ENCODE measurements at regions not wholly inside any gene's neighbourhood (a gene's known extent, or its start where the extent isn't known, plus 50 kb on each side); places are given as distances from the start of the nearest gene placed in this dataset.

DNA sequence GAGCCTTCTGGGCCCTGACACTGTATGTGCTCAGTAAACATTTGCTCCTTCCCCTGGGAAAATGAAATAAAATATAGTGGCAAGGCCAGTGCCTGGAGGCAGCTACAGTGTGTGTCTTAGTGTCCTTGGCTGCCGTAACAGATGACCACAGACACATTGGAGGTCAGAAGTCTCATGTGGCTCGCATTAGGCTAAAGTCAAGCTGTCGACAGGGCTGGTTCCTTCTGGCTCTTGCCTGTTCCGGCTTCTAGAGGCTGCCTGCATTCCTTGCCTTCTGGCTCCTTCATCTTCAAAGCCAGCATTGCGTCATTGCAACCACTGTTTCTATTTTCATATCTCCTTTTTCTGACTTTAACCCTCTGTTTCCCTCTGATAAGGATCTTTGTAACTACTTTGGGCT lies 83.6 kb upstream of the STX18 start:
- no peak overlapping the region for H3K4me3 ChIP-seq (ENCODE audit: low read depth, low read length)

DNA sequence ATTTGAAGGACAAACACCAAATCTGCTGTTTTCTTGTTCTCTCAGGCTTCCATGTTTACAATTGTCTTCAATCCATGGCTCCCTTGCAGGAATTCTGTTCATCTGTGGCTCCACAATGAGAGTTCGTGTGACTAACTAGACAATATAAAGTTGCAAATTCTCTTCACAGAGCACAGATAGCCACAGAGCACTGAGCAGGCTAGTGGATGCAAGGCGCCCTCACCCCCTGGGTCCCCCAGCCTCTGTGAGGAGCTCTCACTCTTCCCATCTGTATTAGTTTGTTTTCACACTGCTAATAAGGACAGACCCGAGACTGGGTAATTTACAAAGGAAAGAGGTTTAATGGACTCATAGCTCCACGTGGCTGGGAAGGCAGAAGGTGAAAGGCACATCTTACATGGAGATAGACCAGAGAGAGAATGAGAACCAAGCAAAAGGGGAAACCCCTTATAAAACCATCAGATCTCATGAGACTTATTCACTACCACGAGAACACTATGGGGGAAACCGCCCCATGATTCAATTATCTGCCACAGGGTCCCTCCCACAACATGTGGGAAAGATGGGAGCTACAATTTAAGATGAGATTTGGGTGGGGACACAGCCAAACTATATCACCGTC lies 82.5 kb upstream of the STX18 start:
- TF ChIP-seq, protein P1, sequence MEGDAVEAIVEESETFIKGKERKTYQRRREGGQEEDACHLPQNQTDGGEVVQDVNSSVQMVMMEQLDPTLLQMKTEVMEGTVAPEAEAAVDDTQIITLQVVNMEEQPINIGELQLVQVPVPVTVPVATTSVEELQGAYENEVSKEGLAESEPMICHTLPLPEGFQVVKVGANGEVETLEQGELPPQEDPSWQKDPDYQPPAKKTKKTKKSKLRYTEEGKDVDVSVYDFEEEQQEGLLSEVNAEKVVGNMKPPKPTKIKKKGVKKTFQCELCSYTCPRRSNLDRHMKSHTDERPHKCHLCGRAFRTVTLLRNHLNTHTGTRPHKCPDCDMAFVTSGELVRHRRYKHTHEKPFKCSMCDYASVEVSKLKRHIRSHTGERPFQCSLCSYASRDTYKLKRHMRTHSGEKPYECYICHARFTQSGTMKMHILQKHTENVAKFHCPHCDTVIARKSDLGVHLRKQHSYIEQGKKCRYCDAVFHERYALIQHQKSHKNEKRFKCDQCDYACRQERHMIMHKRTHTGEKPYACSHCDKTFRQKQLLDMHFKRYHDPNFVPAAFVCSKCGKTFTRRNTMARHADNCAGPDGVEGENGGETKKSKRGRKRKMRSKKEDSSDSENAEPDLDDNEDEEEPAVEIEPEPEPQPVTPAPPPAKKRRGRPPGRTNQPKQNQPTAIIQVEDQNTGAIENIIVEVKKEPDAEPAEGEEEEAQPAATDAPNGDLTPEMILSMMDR (IDR thresholded peaks at IDR 0.05; ENCODE audit: low read depth, low read length, missing control alignments), result no peak
- no peak for DNase-seq (ENCODE audit: low read depth)
- H3K4me3 ChIP-seq (ENCODE audit: low read depth, low read length), result no peak overlapping the region

More for the DNA sequence above, 83.6 kb upstream of the STX18 start:
- TF ChIP-seq, protein P1 (IDR thresholded peaks at IDR 0.05; ENCODE audit: low read depth, low read length, missing control alignments), result no peak
- DNase-seq (ENCODE audit: low read depth), result no peak

GRCh38 chr4:4619821-4620220 lies 78.0 kb upstream of the STX18 start:
- H3K4me3 ChIP-seq (ENCODE audit: low read depth, low read length), result no peak overlapping the region
- TF ChIP-seq, protein P1 (IDR thresholded peaks at IDR 0.05; ENCODE audit: low read depth, low read length, missing control alignments), result no peak
- no peak for DNase-seq (ENCODE audit: low read depth)

- no peak overlapping the region for H3K4me3 ChIP-seq (ENCODE audit: low read depth, low read length)
- no peak for DNase-seq (ENCODE audit: low read depth)
- TF ChIP-seq, protein P1 (IDR thresholded peaks at IDR 0.05; ENCODE audit: low read depth, low read length, missing control alignments), result no peak
Observed at GRCh38 chr4:4618847-4619246, 77.0 kb upstream of the STX18 start.

DNA sequence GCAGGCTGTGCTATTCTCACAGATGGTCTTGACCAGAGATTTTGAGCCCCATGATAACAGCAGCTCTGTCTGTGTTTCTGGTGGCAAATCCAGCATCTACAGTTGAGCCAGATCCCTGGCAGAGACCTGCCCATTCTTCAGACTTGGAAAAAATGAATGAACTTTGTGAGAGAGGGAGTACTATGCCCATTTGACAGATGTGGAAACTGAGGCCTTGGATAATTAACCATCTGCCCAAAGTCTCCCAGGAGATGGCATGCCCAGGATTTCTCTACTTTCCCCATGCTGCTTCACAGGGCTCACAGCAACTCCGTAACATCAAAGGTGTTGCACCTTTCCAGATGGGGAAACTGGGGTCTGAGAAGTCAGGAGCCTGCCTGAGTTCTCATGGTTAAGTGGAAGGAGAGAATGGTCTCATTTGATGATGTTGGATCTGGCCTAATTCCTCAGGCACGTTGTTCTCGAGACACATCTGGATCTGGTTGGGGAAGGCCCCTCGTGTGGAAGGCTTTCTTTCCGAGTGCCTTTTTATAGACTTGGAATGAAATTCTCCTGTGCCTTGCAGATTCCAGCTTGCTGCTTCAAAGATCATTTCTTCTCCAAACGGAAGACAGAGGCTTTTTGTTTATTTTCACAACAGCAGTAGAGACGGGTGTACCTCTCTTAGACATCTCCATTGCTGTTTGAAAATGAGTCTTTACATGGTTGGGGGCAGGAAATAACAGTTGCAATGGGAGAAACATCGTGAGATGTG lies 73.3 kb upstream of the STX18 start:
- TF ChIP-seq, protein P1 (IDR thresholded peaks at IDR 0.05; ENCODE audit: low read depth, low read length, missing control alignments), result no peak
- no peak overlapping the region for H3K4me3 ChIP-seq (ENCODE audit: low read depth, low read length)
- no peak for DNase-seq (ENCODE audit: low read depth)

DNA sequence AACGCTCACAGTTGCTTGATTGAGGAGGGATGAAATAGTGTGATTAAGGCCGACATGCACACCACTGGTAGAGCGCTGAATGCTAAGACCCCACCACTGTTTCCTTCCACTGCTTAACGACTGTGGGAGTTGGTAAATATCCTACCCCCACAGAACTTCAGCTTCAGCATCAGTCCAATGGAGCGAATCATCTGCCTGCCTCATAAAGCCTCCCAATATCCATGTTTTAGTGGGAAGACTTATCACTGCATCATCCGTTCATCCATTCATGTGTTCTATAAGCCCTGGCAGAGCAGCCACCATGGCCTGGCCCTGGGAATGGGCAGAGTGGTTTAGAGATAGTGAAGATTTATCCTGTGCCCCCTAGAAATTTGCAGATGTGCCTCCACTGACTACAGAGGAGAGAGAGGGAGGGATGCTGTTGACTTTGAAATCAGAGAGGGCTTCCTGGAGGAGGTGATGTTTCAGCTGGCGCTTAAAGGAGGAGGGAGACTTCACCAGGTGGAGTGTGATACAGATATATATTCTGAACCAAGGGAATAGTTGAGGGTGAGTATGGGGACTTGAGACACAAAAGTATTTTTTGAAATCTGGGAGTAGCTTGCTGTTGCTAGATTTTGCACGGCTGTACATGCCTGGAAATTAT lies 71.9 kb upstream of the STX18 start:
- TF ChIP-seq, protein P1 (IDR thresholded peaks at IDR 0.05; ENCODE audit: low read depth, low read length, missing control alignments), result no peak
- H3K4me3 ChIP-seq (ENCODE audit: low read depth, low read length), result no peak overlapping the region
- DNase-seq (ENCODE audit: low read depth), result no peak
